IMR-90 (cell line): ENCODE measurements at regions not wholly inside any gene's neighbourhood (a gene's known extent, or its start where the extent isn't known, plus 50 kb on each side); places are given as distances from the start of the nearest gene placed in this dataset.

Experiments
- ATAC-seq: fragments of 200-7000 bp; cut with Tn5 transposase; 2 replicates; pipeline ENCODE4 v1.9.1; 2020; ENCODE audit warnings: low read depth, mild to moderate bottlenecking, moderate library complexity
- BruUV-seq: library from RNA; stranded (reverse); fragments of 400-500 nt; replicated peaks from 2 replicates; lab custom pipeline; 2021; lab: Mats Ljungman, UMichigan
- CTCF ChIA-PET: fragments of 300-600 bp; formaldehyde crosslinking; extraction: SDS; loops from one replicate; lab custom pipeline; 2021; ENCODE audit warnings: antibody characterized with exemption; lab: Yijun Ruan, JAX
- POLR2A ChIA-PET: fragments of 300-600 bp; sonication (Branson Sonifier 250); formaldehyde crosslinking; loops from one replicate; lab custom pipeline; 2022; ENCODE audit warnings: antibody characterized with exemption; ENCODE audit not compliant: unreplicated experiment; lab: Charles Lee
- DNase-seq: peaks from one replicate; pipeline ENCODE4 v3.0.0; 2013
- H2AFZ ChIP-seq: replicated peaks from 2 replicates; pipeline ENCODE3; 2013; ENCODE audit warnings: low read length, mild to moderate bottlenecking; ENCODE audit not compliant: poor library complexity
- H2AK5ac ChIP-seq: 2 replicates; pipeline ENCODE4 v1.6.1; 2013; ENCODE audit warnings: low read depth, low read length, inconsistent platforms
- H2AK9ac ChIP-seq: replicated peaks from 2 replicates; pipeline ENCODE3; 2013; ENCODE audit warnings: mild to moderate bottlenecking, low read depth, low read length, moderate library complexity; ENCODE audit not compliant: poor library complexity
- H2BK120ac ChIP-seq: 2 replicates; pipeline ENCODE4 v1.6.1; 2013; ENCODE audit warnings: low read depth, low read length, inconsistent platforms
- H2BK15ac ChIP-seq: 3 replicates; pipeline ENCODE4 v1.6.1; 2013; ENCODE audit warnings: low read depth, low read length, inconsistent platforms
- H2BK20ac ChIP-seq: 2 replicates; pipeline ENCODE4 v1.6.1; 2013; ENCODE audit warnings: low read depth, mild to moderate bottlenecking, inconsistent platforms, low read length, moderate library complexity
- H2BK5ac ChIP-seq: 2 replicates; pipeline ENCODE4 v1.6.1; 2013; ENCODE audit warnings: mild to moderate bottlenecking, low read depth, low read length, inconsistent platforms; ENCODE audit not compliant: poor library complexity, severe bottlenecking
- H3K14ac ChIP-seq: replicated peaks from 2 replicates; pipeline ENCODE4 v1.6.1; 2013; ENCODE audit warnings: low read depth, low read length, inconsistent platforms
- H3K18ac ChIP-seq: 2 replicates; pipeline ENCODE4 v1.6.1; 2013; ENCODE audit warnings: low read depth, low read length, control low read depth
- H3K23ac ChIP-seq: 2 replicates; pipeline ENCODE4 v1.6.1; 2013; ENCODE audit warnings: low read depth, low read length, inconsistent platforms
- H3K27ac ChIP-seq: 2 replicates; pipeline ENCODE4 v1.5.1; 2013; ENCODE audit warnings: mild to moderate bottlenecking, control low read depth, low read length; ENCODE audit not compliant: insufficient read depth
- H3K27me3 ChIP-seq: 2 replicates; pipeline ENCODE4 v1.6.1; 2013; ENCODE audit warnings: low read length; ENCODE audit not compliant: control insufficient read depth, insufficient read depth
- H3K36me3 ChIP-seq: 2 replicates; pipeline ENCODE4 v1.6.1; 2013; ENCODE audit warnings: low read length, mixed read lengths; ENCODE audit not compliant: control insufficient read depth, insufficient read depth
- H3K4ac ChIP-seq: 2 replicates; pipeline ENCODE4 v1.6.1; 2013; ENCODE audit warnings: low read depth, low read length, inconsistent platforms
- H3K4me1 ChIP-seq: 2 replicates; pipeline ENCODE4 v1.6.1; 2013; ENCODE audit warnings: low read length, mixed read lengths; ENCODE audit not compliant: control insufficient read depth, insufficient read depth
- H3K4me2 ChIP-seq: 2 replicates; pipeline ENCODE4 v1.6.1; 2013; ENCODE audit warnings: low read depth, mild to moderate bottlenecking, control low read depth, low read length, moderate library complexity
- H3K4me3 ChIP-seq: 2 replicates; pipeline ENCODE4 v1.5.1; 2013; ENCODE audit warnings: low read depth, mild to moderate bottlenecking, control low read depth, low read length, moderate library complexity; ENCODE audit not compliant: insufficient read depth
- H3K56ac ChIP-seq: 2 replicates; pipeline ENCODE4 v1.6.1; 2013; ENCODE audit warnings: low read length, inconsistent platforms; ENCODE audit not compliant: insufficient read depth; ENCODE audit errors: extremely low read depth
- H3K79me1 ChIP-seq, 2 experiments: 2 replicates each; pipeline ENCODE4 v1.6.1; 2013; ENCODE audit warnings: low read length in 2 of 2, inconsistent platforms in 1 of 2, low read depth in 1 of 2
- H3K9ac ChIP-seq: 2 replicates; pipeline ENCODE4 v1.6.1; 2013; ENCODE audit warnings: low read depth, low read length, control low read depth
- H3K9me1 ChIP-seq: 2 replicates; pipeline ENCODE4 v1.6.1; 2013; ENCODE audit warnings: low read length, inconsistent platforms; ENCODE audit not compliant: insufficient read depth
- H3K9me3 ChIP-seq: 2 replicates; pipeline ENCODE4 v1.6.1; 2013; ENCODE audit warnings: low read length; ENCODE audit not compliant: control insufficient read depth, insufficient read depth
- H4K20me1 ChIP-seq: 2 replicates; pipeline ENCODE4 v1.6.1; 2013; ENCODE audit warnings: low read length, inconsistent platforms; ENCODE audit not compliant: insufficient read depth
- H4K5ac ChIP-seq: 2 replicates; pipeline ENCODE4 v1.6.1; 2013; ENCODE audit warnings: mild to moderate bottlenecking, low read depth, low read length, control low read depth
- H4K8ac ChIP-seq, 2 experiments: 2 replicates each; pipeline ENCODE4 v1.6.1; 2013; ENCODE audit warnings: low read depth in 2 of 2, low read length in 2 of 2, control low read depth in 1 of 2, inconsistent platforms in 1 of 2
- H4K91ac ChIP-seq: 2 replicates; pipeline ENCODE4 v1.6.1; 2013; ENCODE audit warnings: low read depth, low read length, inconsistent platforms; ENCODE audit not compliant: insufficient read depth
- BHLHE40 ChIP-seq: fragments of 150-350 bp; IDR thresholded peaks from 2 replicates; pipeline ENCODE4 v1.6.1; 2016; ENCODE audit warnings: mild to moderate bottlenecking, low read depth, low read length
- CEBPB ChIP-seq: IDR thresholded peaks from 2 replicates; pipeline ENCODE4 v1.6.1; 2012; ENCODE audit warnings: low read depth, low read length, improper control_type of control experiment
- CHD1 ChIP-seq: IDR thresholded peaks from 2 replicates; pipeline ENCODE4 v1.6.1; 2012; ENCODE audit warnings: low read depth, low read length, improper control_type of control experiment
- CTCF ChIP-seq: conservative IDR thresholded peaks from 2 replicates; pipeline ENCODE4 v1.5.1; 2012; ENCODE audit warnings: mild to moderate bottlenecking, low read depth, low read length, improper control_type of control experiment
- FOS ChIP-seq: fragments of 150-350 bp; IDR thresholded peaks from 2 replicates; pipeline ENCODE4 v1.6.1; 2016; ENCODE audit warnings: low read depth, low read length
- MAFK ChIP-seq: IDR thresholded peaks from 2 replicates; pipeline ENCODE4 v1.6.1; 2012; ENCODE audit warnings: low read depth, low read length, improper control_type of control experiment
- NFE2L2 ChIP-seq: fragments of 150-350 bp; IDR thresholded peaks from 2 replicates; pipeline ENCODE4 v1.6.1; 2016; ENCODE audit warnings: low read depth, mild to moderate bottlenecking, low read length
- RAD21 ChIP-seq: IDR thresholded peaks from 2 replicates; pipeline ENCODE4 v1.6.1; 2012; ENCODE audit warnings: low read length, improper control_type of control experiment
- WGBS, 2 experiments: methylation state at CpG; one replicate each; pipeline versions ENCODE4 v1.1.5 to v1.1.7; 2013; ENCODE audit warnings: missing lambda C conversion rate in 2 of 2; ENCODE audit not compliant: insufficient read length in 1 of 2; ENCODE audit errors: extremely low coverage in 2 of 2; 5-methylcytosine and 5-hydroxymethylcytosine counted together
- dilution Hi-C: fragments of 300-500 bp; cut with HindIII; formaldehyde crosslinking; loops from one replicate; pipeline ENCODE4 v1.14.3; 2018; ENCODE audit warnings: low sequenced_read_pairs; ENCODE audit not compliant: unreplicated experiment
- in situ Hi-C: fragments of 300-500 bp; cut with MboI; formaldehyde crosslinking; loops from 3 replicates; pipeline ENCODE4 v1.14.3; 2019; ENCODE audit warnings: low sequenced_read_pairs, inconsistent platforms, mixed read lengths
- intact Hi-C: fragments of 100-400 bp; cut with micrococcal nuclease; formaldehyde crosslinking; loops from 2 replicates; pipeline ENCODE4 v1.10.0; 2022

GRCh38 chr14:105913221-105913620, 386.8 kb downstream of the TMEM121 start:
- Histone ChIP-seq H3K4me2 (no peak overlapping the region), H3K23ac (no peak overlapping the region), H4K8ac (no peak overlapping the region), H3K36me3 (no peaks in the 10 kb centered on the region), H2AFZ (no peak overlapping the region), H3K27ac (no peak overlapping the region), H2BK120ac (no peak overlapping the region), H3K79me1 (no peaks in the 10 kb centered on the region), H3K56ac (no peak overlapping the region), H3K4me3 (no peak overlapping the region), H4K91ac (no peak overlapping the region), H3K9ac (no peak overlapping the region), H2BK20ac (no peak overlapping the region), H3K4me1 (no peaks in the 10 kb centered on the region), H3K18ac (no peak overlapping the region), H4K5ac (no peak overlapping the region), H2AK9ac (no peak overlapping the region), H3K9me3 (peaks cover 35% of the 10 kb centered on the region), H4K20me1 (no peaks in the 10 kb centered on the region), H2BK5ac (no peak overlapping the region), H3K14ac (no peak overlapping the region), H3K4ac (no peak overlapping the region), H3K9me1 (no peaks in the 10 kb centered on the region), H2AK5ac (no peak overlapping the region), H3K27me3 (no peaks in the 10 kb centered on the region), H2BK15ac (no peak overlapping the region)
- DNase-seq (no peak), ATAC-seq (no peak)
- CTCF ChIA-PET = no interaction called here
- WGBS, 2 experiments = no CpG with 5 or more reads among the region's 9 CpGs
- dilution Hi-C loops (no loop called here), in situ Hi-C loops (no loop called here), intact Hi-C loops (no loop called here)
- POLR2A ChIA-PET = no interaction called here
- no TSS peak for BruUV-seq
- TF ChIP-seq CTCF = no peak
- no peak for TF ChIP-seq RAD21
- TF ChIP-seq NFE2L2 = no peak
- TF ChIP-seq FOS = no peak
- no peak for TF ChIP-seq CEBPB
- no peak for TF ChIP-seq MAFK
- no peak for TF ChIP-seq CHD1
- TF ChIP-seq BHLHE40 = no peak
